Adrenal gland (tissue), 9 donors: ENCODE measurements at regions not wholly inside any gene's neighbourhood (a gene's known extent, or its start where the extent isn't known, plus 50 kb on each side); places are given as distances from the start of the nearest gene placed in this dataset.

ENCODE experiments used
- DNase-seq, 7 donors: peaks; one replicate each; pipeline ENCODE4 v3.0.0-alpha.2; 2019 to 2020
- H3K27ac ChIP-seq, 5 donors: fragments of 200-600 bp; sonication (generic) in 4 of 5; 1 replicate in 3 of 5; 2 replicates in 2 of 5; pipeline versions ENCODE4 v1.5.1 to v1.8.0; 2016 to 2020; ENCODE audit warnings: mild to moderate bottlenecking in 1 of 5
- H3K27me3 ChIP-seq: fragments of 200-600 bp; 2 replicates; pipeline ENCODE4 v1.8.0; 2021
- H3K36me3 ChIP-seq, 2 donors: fragments of 200-600 bp; replicated peaks in 1 of 2; 1 replicate in 1 of 2; 2 replicates in 1 of 2; pipeline versions ENCODE4 v1.5.1 to v1.8.0; 2018 to 2022
- H3K4me1 ChIP-seq, 2 donors: fragments of 200-600 bp; replicated peaks in 1 of 2; 1 replicate in 1 of 2; 2 replicates in 1 of 2; pipeline versions ENCODE4 v1.5.1 to v1.8.0; 2018 to 2021
- H3K4me3 ChIP-seq, 4 donors: fragments of 200-600 bp; sonication (generic) in 3 of 4; one replicate each; pipeline ENCODE4 v1.5.1; 2016 to 2018
- H3K9me3 ChIP-seq, 3 donors: fragments of 200-600 bp; sonication (generic) in 1 of 3; replicated peaks in 1 of 3; 1 replicate in 2 of 3; 2 replicates in 1 of 3; pipeline versions ENCODE4 v1.5.1 to v1.8.0; 2016 to 2021
- CTCF ChIP-seq, 6 experiments: fragments of 450-650 bp in 4 of 6; fragments of 200-600 bp in 2 of 6; sonication (generic) in 1 of 6; IDR thresholded peaks; 1 replicate in 5 of 6; 2 replicates in 1 of 6; pipeline versions ENCODE4 v1.5.1 to v1.8.0; 2016 to 2021; ENCODE audit warnings: antibody characterized with exemption in 6 of 6, mild to moderate bottlenecking in 2 of 6, moderate library complexity in 1 of 6
- POLR2A ChIP-seq, 2 donors: fragments of 450-650 bp; IDR thresholded peaks; one replicate each; pipeline ENCODE4 v1.6.1; 2017; ENCODE audit warnings: antibody characterized with exemption in 2 of 2, mild to moderate bottlenecking in 2 of 2, moderate library complexity in 1 of 2
- WGBS, 4 donors: extraction: QIAGEN DNeasy Blood & Tissue Kit in 2 of 4; methylation state at CpG; one replicate each; pipeline versions ENCODE4 v1.1.5 to v1.1.7; 2013 to 2017; 5-methylcytosine and 5-hydroxymethylcytosine counted together
- intact Hi-C, 2 donors: fragments of 100-400 bp; cut with DNase I; formaldehyde crosslinking; loops; one replicate each; pipeline versions ENCODE4 v1.14.1 to v1.15.0; 2022 to 2023
- donor health status: healthy with polysubstance abuse.
- donor health status: Bipolar disorder and iron deficiency.
- donor health status: DM: yes; HTN: yes; CAD: no.
- donor health status: DM: no; HTN: no; CAD: no.
- donor health status: DM: no; HTN: no; CAD: no.

GRCh38 chr7:123060446-123060845 lies 64.9 kb upstream of the TAS2R16 start:
- H3K36me3 ChIP-seq: no peaks in the 10 kb centered on the region
- no peak overlapping the region for H3K27ac ChIP-seq
- H3K4me3 ChIP-seq: no peak overlapping the region
- H3K9me3 ChIP-seq: no peaks in the 10 kb centered on the region
- intact Hi-C loops: no loop called here
- no peaks in the 10 kb centered on the region for H3K4me1 ChIP-seq
- TF ChIP-seq POLR2A (IDR thresholded peaks at IDR 0.05) (no peak), CTCF (IDR thresholded peaks at IDR 0.05) (no peak)
- no peak for DNase-seq
- H3K27me3 ChIP-seq: no peaks in the 10 kb centered on the region

DNA sequence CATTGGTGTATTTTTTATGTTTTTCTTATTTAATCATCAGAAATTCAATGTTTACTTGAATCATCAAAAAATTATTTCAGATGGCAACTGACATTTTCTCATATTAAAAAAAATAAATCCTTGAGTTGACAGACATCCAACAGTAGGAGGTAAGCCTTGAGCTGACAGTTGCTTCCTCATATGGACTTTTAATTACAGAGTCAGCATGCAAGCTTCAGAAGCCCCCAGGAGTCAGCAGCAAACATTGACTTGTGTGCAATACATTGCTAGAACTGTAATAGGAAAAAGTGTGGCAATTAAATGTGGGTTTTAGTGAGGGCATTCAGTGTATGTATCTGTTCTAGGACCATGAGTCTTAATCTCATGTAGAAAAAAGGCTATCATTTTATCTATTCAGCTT lies 62.4 kb upstream of the TAS2R16 start:
- TF ChIP-seq POLR2A (IDR thresholded peaks at IDR 0.05) (no peak), CTCF (IDR thresholded peaks at IDR 0.05) (no peak)
- Histone ChIP-seq H3K27me3 (no peaks in the 10 kb centered on the region), H3K4me3 (no peak overlapping the region), H3K36me3 (no peaks in the 10 kb centered on the region), H3K27ac (no peak overlapping the region), H3K9me3 (no peaks in the 10 kb centered on the region), H3K4me1 (no peaks in the 10 kb centered on the region)
- no peak for DNase-seq
- intact Hi-C loops: no loop called here

DNA sequence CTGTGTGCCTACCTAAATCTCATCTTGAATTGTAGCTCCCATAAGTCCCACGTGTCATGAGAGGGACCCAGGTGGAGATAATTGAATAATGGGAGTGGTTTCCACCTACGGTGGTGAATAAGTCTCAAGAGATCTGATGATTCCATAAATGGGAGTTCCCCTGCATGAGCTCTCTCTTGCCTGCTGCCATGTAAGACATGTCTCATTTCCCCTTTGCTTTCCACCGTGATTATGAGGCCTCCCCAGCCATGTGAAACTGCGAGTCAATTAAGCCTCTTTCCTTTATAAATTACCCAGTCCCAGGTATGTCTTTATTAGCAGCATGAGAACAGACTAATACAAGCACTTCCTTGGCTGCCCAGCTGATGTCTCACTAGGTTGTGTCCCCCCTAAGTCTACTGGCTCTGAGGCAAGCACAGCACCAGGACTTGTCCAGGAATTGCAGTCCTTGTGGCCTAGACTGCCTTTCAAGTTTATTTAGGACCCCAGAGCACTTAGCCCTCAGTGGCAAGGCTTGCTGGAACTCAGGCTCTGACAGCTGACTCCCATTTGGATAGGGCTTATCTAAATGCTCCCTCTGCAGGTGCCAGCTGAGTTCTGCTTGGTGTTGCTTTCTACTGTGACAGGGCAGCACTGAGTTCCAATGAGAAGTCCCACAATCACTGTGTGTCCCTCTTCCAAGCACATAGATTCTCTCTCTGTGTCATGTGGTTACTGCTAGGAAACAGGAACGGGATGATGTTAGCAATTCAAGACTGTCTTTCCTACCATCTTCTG lies 59.0 kb upstream of the TAS2R16 start:
- Histone ChIP-seq H3K36me3 (no peaks in the 10 kb centered on the region), H3K9me3 (no peaks in the 10 kb centered on the region), H3K27ac (no peak overlapping the region), H3K27me3 (no peaks in the 10 kb centered on the region), H3K4me3 (no peak overlapping the region), H3K4me1 (no peaks in the 10 kb centered on the region)
- peak in 1 of 7 donors; percentile 2 for DNase-seq
- TF ChIP-seq POLR2A (IDR thresholded peaks at IDR 0.05) (no peak), CTCF (IDR thresholded peaks at IDR 0.05) (no peak)
- 63 to 75% (median 71%) methylated on average over 5 of the region's 5 CpGs for WGBS, 4 donors
- intact Hi-C loops: no loop called here

DNA sequence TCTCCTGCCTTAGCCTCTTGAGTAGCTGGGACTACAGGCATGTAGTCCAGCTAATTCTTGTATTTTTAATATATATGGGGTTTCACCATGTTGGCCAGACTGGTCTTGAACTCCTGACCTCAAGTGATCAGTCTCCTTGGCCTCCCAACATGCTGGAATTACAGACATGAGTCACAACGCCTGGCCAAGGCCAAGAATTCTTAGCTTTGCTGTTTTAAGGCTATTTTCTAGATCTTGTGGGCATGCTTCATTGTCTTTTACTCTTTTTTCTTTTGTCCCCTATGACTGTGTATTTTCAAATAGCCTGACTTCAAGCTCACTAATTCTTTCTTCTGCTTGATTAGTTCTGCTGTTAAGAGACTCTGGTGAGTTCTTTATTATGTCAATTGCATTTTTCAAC lies 56.4 kb upstream of the TAS2R16 start:
- TF ChIP-seq CTCF (IDR thresholded peaks at IDR 0.05) (no peak), POLR2A (IDR thresholded peaks at IDR 0.05) (no peak)
- Histone ChIP-seq H3K36me3 (no peaks in the 10 kb centered on the region), H3K9me3 (peaks cover 0 to 7% (median 0%) of the 10 kb centered on the region in 3 donors), H3K27ac (no peak overlapping the region), H3K27me3 (no peaks in the 10 kb centered on the region), H3K4me3 (no peak overlapping the region), H3K4me1 (no peaks in the 10 kb centered on the region)
- DNase-seq: no peak
- WGBS, 4 donors: 39 to 46% (median 40%) methylated on average over 1 of the region's 1 CpG
- intact Hi-C loops: no loop called here
